SU-DHL-6 (cell line): ENCODE measurements at regions not wholly inside any gene's neighbourhood (a gene's known extent, or its start where the extent isn't known, plus 50 kb on each side); places are given as distances from the start of the nearest gene placed in this dataset.

ENCODE experiments used
- H2AFZ ChIP-seq: fragments of 200-600 bp; sonication (generic); 2 replicates; pipeline ENCODE4 v1.6.1; 2014; ENCODE audit warnings: low read depth, mild to moderate bottlenecking, moderate library complexity, mixed read lengths, antibody characterized with exemption, low read length; ENCODE audit not compliant: severe bottlenecking
- H3F3A ChIP-seq: fragments of 200-600 bp; shearing (Covaris generic); 2 replicates; pipeline ENCODE4 v1.6.0; 2016; ENCODE audit warnings: antibody characterized with exemption, mild to moderate bottlenecking; ENCODE audit not compliant: insufficient read depth
- H3K27ac ChIP-seq: fragments of 200-600 bp; sonication (generic); 2 replicates; pipeline ENCODE4 v1.5.1; 2016; ENCODE audit warnings: low read depth, mild to moderate bottlenecking, low read length, moderate library complexity, mixed read lengths
- H3K27me3 ChIP-seq: fragments of 200-600 bp; sonication (generic), shearing (Covaris generic); 2 replicates; pipeline ENCODE4 v1.6.0; 2014; ENCODE audit warnings: mild to moderate bottlenecking, low read length
- H3K36me3 ChIP-seq: fragments of 200-600 bp; sonication (generic); 2 replicates; pipeline ENCODE4 v1.6.1; 2014; ENCODE audit warnings: mild to moderate bottlenecking, low read length, mixed read lengths
- H3K4me2 ChIP-seq: fragments of 300-600, 200-600 bp; shearing (Covaris generic), sonication (generic); 2 replicates; pipeline ENCODE4 v1.6.0; 2014; ENCODE audit warnings: low read length, low read depth, mild to moderate bottlenecking; ENCODE audit not compliant: poor library complexity, severe bottlenecking
- H3K4me3 ChIP-seq: fragments of 200-600 bp; sonication (generic); 2 replicates; pipeline ENCODE4 v1.5.1; 2014; ENCODE audit warnings: antibody characterized with exemption, low read length, mild to moderate bottlenecking, mixed read lengths; ENCODE audit not compliant: insufficient read depth, poor library complexity, severe bottlenecking
- H3K79me2 ChIP-seq: fragments of 200-600 bp; sonication (generic); 2 replicates; pipeline ENCODE4 v1.6.1; 2014; ENCODE audit warnings: mild to moderate bottlenecking, low read length, moderate library complexity; ENCODE audit not compliant: insufficient read depth
- H3K9ac ChIP-seq: fragments of 200-600 bp; sonication (generic); 2 replicates; pipeline ENCODE4 v1.7.0; 2014; ENCODE audit warnings: mild to moderate bottlenecking, low read length
- H3K9me2 ChIP-seq: fragments of 200-600 bp; sonication (generic); replicated peaks from 2 replicates; pipeline ENCODE4 v1.6.1; 2014; ENCODE audit warnings: low read length; ENCODE audit not compliant: insufficient read depth
- H3K9me3 ChIP-seq: fragments of 200-600 bp; sonication (generic); 2 replicates; pipeline ENCODE4 v1.6.1; 2014; ENCODE audit warnings: low read length, mixed read lengths; ENCODE audit not compliant: insufficient read depth
- H4K20me1 ChIP-seq: fragments of 200-600 bp; sonication (generic); 2 replicates; pipeline ENCODE4 v1.6.1; 2014; ENCODE audit warnings: low read depth, mild to moderate bottlenecking, antibody characterized with exemption, low read length, moderate library complexity, mixed read lengths
- EZH2phosphoT487 ChIP-seq: fragments of 200-600 bp; sonication (generic), shearing (Covaris generic); conservative IDR thresholded peaks from 2 replicates; pipeline ENCODE4 v1.6.1; 2018; ENCODE audit warnings: mild to moderate bottlenecking, antibody characterized with exemption, low read length, moderate library complexity, mixed read lengths
- TF ChIP-seq, protein P1 (sequence below): fragments of 200-600 bp; sonication (generic); IDR thresholded peaks from one replicate; pipeline ENCODE4 v1.5.1; 2017; ENCODE audit warnings: antibody characterized with exemption, mild to moderate bottlenecking, low read length, moderate library complexity; ENCODE audit not compliant: insufficient read depth, poor library complexity, severe bottlenecking

DNA sequence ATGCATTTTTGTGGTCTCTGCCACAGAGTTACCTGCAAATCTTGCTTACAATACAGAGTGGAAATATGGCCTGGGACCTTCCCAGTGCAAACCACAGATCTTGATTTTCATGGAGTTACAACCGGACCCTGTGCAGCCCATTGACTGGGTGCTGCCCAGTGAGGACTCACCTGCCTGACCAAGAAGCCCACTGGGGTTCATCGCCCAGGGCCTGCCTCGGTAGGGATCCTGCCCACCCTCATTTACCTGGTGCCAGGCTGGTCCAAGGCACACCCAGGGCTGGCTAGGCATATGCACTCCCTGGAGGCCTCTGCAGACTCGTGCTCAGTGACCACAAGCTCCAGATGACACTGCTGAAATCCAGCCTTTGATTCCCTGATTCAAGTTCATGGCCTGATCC is 572.7 kb downstream of the NPHP4 start:
- Histone ChIP-seq H3F3A (no peaks in the 10 kb centered on the region), H3K36me3 (no peaks in the 10 kb centered on the region), H3K4me3 (no peak overlapping the region), H3K4me2 (no peak overlapping the region), H3K27ac (no peak overlapping the region), H3K9me3 (no peaks in the 10 kb centered on the region), H4K20me1 (no peaks in the 10 kb centered on the region), H3K9ac (no peak overlapping the region), H3K27me3 (no peaks in the 10 kb centered on the region), H3K9me2 (no peaks in the 10 kb centered on the region), H3K79me2 (no peaks in the 10 kb centered on the region), H2AFZ (no peak overlapping the region)
- no peak for TF ChIP-seq EZH2phosphoT487
- TF ChIP-seq, protein P1, sequence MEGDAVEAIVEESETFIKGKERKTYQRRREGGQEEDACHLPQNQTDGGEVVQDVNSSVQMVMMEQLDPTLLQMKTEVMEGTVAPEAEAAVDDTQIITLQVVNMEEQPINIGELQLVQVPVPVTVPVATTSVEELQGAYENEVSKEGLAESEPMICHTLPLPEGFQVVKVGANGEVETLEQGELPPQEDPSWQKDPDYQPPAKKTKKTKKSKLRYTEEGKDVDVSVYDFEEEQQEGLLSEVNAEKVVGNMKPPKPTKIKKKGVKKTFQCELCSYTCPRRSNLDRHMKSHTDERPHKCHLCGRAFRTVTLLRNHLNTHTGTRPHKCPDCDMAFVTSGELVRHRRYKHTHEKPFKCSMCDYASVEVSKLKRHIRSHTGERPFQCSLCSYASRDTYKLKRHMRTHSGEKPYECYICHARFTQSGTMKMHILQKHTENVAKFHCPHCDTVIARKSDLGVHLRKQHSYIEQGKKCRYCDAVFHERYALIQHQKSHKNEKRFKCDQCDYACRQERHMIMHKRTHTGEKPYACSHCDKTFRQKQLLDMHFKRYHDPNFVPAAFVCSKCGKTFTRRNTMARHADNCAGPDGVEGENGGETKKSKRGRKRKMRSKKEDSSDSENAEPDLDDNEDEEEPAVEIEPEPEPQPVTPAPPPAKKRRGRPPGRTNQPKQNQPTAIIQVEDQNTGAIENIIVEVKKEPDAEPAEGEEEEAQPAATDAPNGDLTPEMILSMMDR: no peak

DNA sequence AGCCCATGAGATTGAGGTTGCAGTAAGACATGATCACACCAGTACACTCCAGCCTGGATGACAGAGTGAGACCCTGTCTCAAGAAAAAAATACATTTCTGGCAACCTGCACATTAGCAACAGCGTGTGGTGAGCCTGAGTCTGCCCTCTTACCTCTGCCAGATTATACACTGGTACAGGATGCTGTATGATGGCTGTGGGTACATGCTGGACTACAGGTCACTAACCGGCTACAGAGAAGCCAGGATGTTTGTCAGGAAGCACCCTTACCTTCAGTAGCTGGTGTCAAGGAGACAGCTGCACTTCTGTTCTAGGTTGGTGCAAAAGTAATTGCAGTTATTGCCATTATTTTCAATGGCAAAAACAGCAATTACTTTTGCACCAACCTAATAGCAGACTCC is 575.7 kb downstream of the NPHP4 start:
- Histone ChIP-seq H3K9ac (no peak overlapping the region), H3K27me3 (no peaks in the 10 kb centered on the region), H3K4me3 (no peak overlapping the region), H3K79me2 (no peaks in the 10 kb centered on the region), H3K9me3 (no peaks in the 10 kb centered on the region), H3K27ac (no peak overlapping the region), H3F3A (no peaks in the 10 kb centered on the region), H3K9me2 (no peaks in the 10 kb centered on the region), H2AFZ (no peak overlapping the region), H3K36me3 (no peaks in the 10 kb centered on the region), H4K20me1 (no peaks in the 10 kb centered on the region), H3K4me2 (no peak overlapping the region)
- no peak for TF ChIP-seq EZH2phosphoT487
- TF ChIP-seq, protein P1: no peak

DNA sequence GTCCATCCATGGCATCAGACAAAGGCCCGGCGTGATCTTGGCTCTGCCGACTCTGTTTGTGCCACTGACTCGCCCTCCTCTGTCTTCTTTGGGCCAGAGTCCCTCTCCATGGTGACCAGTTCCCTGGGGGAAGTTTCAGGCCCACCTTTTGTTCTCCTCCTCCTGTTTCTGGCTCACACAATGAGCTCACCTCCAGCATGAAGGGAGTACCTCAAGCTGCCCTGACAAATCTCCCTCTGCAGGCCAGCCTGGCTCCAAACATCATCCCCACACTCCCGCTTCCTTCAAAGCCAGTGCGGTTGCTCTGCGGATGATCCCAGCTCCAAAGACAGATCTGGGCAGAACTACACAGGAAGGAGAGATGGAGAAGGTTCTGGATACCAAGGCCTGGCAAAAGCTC is 576.6 kb downstream of the NPHP4 start:
- no peaks in the 10 kb centered on the region for H3K9me2 ChIP-seq
- no peaks in the 10 kb centered on the region for H3F3A ChIP-seq
- H3K4me3 ChIP-seq: no peak overlapping the region
- no peak overlapping the region for H3K4me2 ChIP-seq
- H2AFZ ChIP-seq: no peak overlapping the region
- TF ChIP-seq, protein P1: no peak
- TF ChIP-seq EZH2phosphoT487: no peak
- no peaks in the 10 kb centered on the region for H3K27me3 ChIP-seq
- H3K27ac ChIP-seq: no peak overlapping the region
- H3K9me3 ChIP-seq: no peaks in the 10 kb centered on the region
- H3K36me3 ChIP-seq: no peaks in the 10 kb centered on the region
- no peaks in the 10 kb centered on the region for H3K79me2 ChIP-seq
- no peak overlapping the region for H3K9ac ChIP-seq
- no peaks in the 10 kb centered on the region for H4K20me1 ChIP-seq
